ENCODE measurements at regions not wholly inside any gene's neighbourhood (a gene's known extent, or its start where the extent isn't known, plus 50 kb on each side); places are given as distances from the start of the nearest gene placed in this dataset.
"Not testable (repeated sequence)": the region's sequence is repeated elsewhere in the genome, so short reads cannot be mapped to it uniquely, and the experiment has no call there.

DNA sequence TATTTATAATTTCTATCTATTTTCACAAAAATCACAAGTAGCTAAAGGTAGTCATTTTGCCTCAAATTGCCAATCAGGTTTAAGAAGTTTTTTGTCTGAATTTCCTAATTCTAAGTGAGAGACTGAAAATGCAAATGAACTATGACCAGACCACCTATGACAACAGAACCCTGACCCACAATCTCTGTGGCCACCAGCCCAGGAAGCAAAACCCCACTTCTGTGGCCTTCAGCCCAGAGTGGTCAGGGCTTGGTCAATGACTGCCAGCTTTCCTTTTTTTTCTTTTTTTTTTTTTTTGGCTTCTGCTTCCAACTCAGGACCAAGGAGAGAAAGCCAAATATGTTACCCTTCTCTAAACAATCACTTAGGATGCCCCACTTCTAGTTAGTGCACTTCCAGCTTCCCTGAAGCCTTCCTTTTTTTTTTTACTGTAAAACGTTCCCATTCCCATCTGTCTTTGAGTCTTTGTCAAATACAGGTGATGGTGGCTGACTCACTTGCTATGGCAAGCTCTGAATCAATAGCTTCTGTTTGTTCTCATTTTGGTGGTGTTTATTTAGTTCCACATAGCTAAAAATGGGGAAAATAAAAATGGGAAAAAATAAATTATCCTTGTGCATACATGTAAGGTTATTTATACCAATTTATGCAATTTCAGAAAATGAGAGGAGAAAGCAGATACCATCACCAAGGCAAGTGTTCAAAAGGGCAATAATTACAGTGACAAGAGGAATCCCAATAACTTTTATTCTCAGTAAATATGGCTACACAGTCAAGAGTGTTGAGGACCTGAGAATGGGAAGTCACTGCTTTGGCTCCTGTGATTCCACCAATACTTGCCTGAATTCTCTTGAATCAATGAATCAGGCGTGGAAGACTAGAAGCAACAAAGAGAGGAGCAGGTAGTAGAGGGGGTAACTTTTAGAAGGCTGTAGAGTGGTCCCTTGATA, 170.3 kb upstream of the PDE7B start:
- Mint-ChIP-seq H3K27me3 (ENCODE audit: low read depth) (no peaks in the 10 kb centered on the region), H3K36me3 (ENCODE audit: low read depth) (no peaks in the 10 kb centered on the region), H3K27ac (ENCODE audit: unreplicated experiment) (no peak overlapping the region), H3K4me1 (peaks cover 4% of the 10 kb centered on the region), H3K4me3 (no peak overlapping the region), H3K9me3 (no peaks in the 10 kb centered on the region)
- DNase-seq (ENCODE audit: low read depth, low spot score) = no peak
- TF ChIP-seq, protein P1, sequence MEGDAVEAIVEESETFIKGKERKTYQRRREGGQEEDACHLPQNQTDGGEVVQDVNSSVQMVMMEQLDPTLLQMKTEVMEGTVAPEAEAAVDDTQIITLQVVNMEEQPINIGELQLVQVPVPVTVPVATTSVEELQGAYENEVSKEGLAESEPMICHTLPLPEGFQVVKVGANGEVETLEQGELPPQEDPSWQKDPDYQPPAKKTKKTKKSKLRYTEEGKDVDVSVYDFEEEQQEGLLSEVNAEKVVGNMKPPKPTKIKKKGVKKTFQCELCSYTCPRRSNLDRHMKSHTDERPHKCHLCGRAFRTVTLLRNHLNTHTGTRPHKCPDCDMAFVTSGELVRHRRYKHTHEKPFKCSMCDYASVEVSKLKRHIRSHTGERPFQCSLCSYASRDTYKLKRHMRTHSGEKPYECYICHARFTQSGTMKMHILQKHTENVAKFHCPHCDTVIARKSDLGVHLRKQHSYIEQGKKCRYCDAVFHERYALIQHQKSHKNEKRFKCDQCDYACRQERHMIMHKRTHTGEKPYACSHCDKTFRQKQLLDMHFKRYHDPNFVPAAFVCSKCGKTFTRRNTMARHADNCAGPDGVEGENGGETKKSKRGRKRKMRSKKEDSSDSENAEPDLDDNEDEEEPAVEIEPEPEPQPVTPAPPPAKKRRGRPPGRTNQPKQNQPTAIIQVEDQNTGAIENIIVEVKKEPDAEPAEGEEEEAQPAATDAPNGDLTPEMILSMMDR (conservative IDR thresholded peaks at IDR 0.05) = no peak

DNA sequence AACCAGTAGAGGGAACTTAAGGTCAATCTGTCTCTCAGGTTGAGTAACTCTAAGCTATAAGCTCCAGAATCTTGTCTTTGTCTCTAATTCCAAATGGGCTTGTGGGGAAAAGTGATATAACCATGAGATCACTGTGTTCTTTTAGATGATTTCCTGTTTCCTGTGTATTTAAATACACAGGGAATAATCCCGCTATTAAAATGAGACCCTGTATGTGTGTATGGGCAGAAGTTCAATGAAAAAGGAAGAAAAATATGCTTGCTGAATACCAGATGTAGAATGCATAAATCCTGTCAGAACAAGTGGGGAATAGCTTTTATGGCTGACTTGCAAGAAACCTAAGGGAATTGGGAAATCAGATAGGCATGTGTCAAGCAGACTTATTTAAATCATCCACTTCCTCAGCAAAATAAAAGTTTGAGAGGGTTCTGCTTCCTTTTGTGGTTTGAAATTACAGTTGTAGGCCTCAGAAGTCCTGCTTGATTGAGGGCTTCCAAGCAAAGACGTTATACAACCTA, 164.7 kb upstream of the PDE7B start:
- peaks cover 4% of the 10 kb centered on the region for H3K4me1 Mint-ChIP-seq
- H3K27ac Mint-ChIP-seq (ENCODE audit: unreplicated experiment) = no peak overlapping the region
- no peaks in the 10 kb centered on the region for H3K36me3 Mint-ChIP-seq (ENCODE audit: low read depth)
- no peak for DNase-seq (ENCODE audit: low read depth, low spot score)
- no peaks in the 10 kb centered on the region for H3K27me3 Mint-ChIP-seq (ENCODE audit: low read depth)
- TF ChIP-seq, protein P1 (conservative IDR thresholded peaks at IDR 0.05) = no peak
- H3K9me3 Mint-ChIP-seq = peaks cover 4% of the 10 kb centered on the region
- no peak overlapping the region for H3K4me3 Mint-ChIP-seq

DNA sequence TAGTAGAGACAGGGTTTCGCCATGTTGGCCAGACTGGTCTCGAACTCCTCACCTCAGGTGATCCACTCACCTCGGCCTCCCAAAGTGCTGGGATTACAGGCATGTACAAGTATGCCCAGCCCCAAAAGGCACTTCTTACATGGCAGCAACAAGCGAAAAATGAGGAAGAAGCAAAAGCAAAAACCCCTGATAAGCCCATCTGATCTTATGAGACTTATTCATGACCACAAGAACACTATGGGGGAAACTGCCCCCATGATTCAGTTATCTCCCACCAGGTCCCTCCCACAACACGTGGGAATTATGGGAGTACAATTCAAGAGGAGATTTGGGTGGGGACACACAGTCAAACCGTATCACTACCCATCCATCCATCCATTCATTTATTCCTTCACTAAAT, 163.0 kb upstream of the PDE7B start:
- not testable (repeated sequence) for H3K27ac Mint-ChIP-seq (ENCODE audit: unreplicated experiment); H3K9me3 Mint-ChIP-seq; H3K36me3 Mint-ChIP-seq (ENCODE audit: low read depth)

DNA sequence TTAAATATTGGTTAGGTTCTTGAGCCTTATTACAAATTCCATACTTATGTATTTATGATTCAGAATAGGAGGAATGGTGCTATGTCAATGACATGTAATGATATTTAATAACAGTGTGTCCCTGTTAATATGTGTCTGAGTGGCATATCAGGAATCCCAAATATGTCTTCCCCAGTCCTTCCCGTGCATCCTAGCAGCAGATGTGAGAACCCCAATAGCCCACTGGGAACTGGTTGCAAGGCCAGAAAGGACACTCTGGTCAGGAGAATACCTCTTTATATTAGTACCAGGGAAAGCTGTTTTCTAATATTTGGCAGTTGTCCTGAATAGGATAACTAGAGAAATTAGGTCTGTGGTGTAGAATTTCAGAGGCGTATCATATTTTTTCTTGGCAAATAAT, 159.1 kb upstream of the PDE7B start:
- TF ChIP-seq, protein P1 (conservative IDR thresholded peaks at IDR 0.05) = no peak
- no peak overlapping the region for H3K27ac Mint-ChIP-seq (ENCODE audit: unreplicated experiment)
- H3K27me3 Mint-ChIP-seq (ENCODE audit: low read depth) = no peaks in the 10 kb centered on the region
- no peak overlapping the region for H3K4me3 Mint-ChIP-seq
- DNase-seq (ENCODE audit: low read depth, low spot score) = no peak
- H3K9me3 Mint-ChIP-seq = peaks cover 4% of the 10 kb centered on the region
- H3K36me3 Mint-ChIP-seq (ENCODE audit: low read depth) = no peaks in the 10 kb centered on the region
- H3K4me1 Mint-ChIP-seq = no peaks in the 10 kb centered on the region

More for the DNA sequence above, 163.0 kb upstream of the PDE7B start:
- not testable (repeated sequence) for H3K4me1 Mint-ChIP-seq; H3K4me3 Mint-ChIP-seq; H3K27me3 Mint-ChIP-seq (ENCODE audit: low read depth); DNase-seq (ENCODE audit: low read depth, low spot score)

DNA sequence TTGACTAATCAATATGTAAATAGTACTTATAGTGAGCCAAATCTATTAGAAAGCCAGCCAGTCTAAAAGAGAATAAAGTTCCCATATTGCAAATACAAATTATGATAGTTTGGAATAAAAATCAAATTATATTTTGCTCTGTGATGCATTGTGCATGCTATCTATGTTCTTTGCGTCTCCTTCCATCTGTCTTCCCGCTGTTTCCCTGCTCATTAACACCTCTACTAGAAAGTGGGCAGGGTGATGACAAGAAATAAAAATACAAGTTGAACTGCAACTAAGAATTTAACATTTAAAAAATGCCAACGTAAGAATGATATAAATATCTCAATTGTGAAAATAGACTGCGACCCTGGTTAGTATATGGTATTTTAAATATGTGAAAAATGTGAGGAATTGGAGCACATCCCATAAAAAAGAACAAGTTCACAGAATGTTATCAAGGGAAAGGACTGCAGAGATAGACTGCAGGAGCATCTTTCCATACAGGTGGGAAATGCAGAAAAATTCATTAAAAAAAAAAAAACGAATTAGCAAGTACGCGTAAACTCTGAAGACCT, 157.6 kb upstream of the PDE7B start:
- Mint-ChIP-seq H3K27me3 (ENCODE audit: low read depth) (no peaks in the 10 kb centered on the region), H3K4me3 (no peak overlapping the region)

More for the DNA sequence above, 157.6 kb upstream of the PDE7B start:
- no peaks in the 10 kb centered on the region for H3K4me1 Mint-ChIP-seq
- DNase-seq (ENCODE audit: low read depth, low spot score) = no peak
- H3K27ac Mint-ChIP-seq (ENCODE audit: unreplicated experiment) = no peak overlapping the region
- H3K36me3 Mint-ChIP-seq (ENCODE audit: low read depth) = no peaks in the 10 kb centered on the region
- peaks cover 4% of the 10 kb centered on the region for H3K9me3 Mint-ChIP-seq
- TF ChIP-seq, protein P1 (conservative IDR thresholded peaks at IDR 0.05) = no peak

All from neural crest cell (in vitro differentiated cells).